GM10266 (cell line): ENCODE measurements at regions not wholly inside any gene's neighbourhood (a gene's known extent, or its start where the extent isn't known, plus 50 kb on each side); places are given as distances from the start of the nearest gene placed in this dataset.

Experiments used
- DNase-seq: peaks from one replicate; pipeline ENCODE4 v3.0.0; 2012; ENCODE audit errors: extremely low spot score
- TF ChIP-seq, protein P1 (sequence below): IDR thresholded peaks from 2 replicates; pipeline ENCODE4 v1.5.1; 2012; ENCODE audit warnings: mild to moderate bottlenecking, low read depth; ENCODE audit not compliant: control insufficient read depth, insufficient read depth; ENCODE audit errors: missing control alignments

DNA sequence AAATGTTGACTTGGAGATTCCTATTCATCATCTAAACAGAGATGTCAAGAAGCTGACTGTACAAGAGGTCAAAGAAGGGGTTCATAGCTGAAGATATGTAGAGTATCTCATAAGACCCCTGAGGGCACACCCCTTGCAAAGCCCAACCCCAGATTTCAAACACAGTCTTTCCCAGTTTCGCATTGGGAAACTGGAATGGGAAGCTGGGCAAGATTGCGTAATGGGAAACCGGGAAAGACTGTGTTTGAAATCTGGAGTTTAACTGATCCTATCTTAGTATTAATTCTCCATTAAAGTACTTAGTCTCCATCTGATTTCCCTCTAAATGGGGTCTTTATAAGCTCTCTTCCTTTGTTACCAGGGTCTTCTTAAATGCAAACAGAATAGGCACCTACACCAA is 99.5 kb downstream of the FAM76B start:
- DNase-seq, result no peak
- TF ChIP-seq, protein P1, sequence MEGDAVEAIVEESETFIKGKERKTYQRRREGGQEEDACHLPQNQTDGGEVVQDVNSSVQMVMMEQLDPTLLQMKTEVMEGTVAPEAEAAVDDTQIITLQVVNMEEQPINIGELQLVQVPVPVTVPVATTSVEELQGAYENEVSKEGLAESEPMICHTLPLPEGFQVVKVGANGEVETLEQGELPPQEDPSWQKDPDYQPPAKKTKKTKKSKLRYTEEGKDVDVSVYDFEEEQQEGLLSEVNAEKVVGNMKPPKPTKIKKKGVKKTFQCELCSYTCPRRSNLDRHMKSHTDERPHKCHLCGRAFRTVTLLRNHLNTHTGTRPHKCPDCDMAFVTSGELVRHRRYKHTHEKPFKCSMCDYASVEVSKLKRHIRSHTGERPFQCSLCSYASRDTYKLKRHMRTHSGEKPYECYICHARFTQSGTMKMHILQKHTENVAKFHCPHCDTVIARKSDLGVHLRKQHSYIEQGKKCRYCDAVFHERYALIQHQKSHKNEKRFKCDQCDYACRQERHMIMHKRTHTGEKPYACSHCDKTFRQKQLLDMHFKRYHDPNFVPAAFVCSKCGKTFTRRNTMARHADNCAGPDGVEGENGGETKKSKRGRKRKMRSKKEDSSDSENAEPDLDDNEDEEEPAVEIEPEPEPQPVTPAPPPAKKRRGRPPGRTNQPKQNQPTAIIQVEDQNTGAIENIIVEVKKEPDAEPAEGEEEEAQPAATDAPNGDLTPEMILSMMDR, result no peak

DNA sequence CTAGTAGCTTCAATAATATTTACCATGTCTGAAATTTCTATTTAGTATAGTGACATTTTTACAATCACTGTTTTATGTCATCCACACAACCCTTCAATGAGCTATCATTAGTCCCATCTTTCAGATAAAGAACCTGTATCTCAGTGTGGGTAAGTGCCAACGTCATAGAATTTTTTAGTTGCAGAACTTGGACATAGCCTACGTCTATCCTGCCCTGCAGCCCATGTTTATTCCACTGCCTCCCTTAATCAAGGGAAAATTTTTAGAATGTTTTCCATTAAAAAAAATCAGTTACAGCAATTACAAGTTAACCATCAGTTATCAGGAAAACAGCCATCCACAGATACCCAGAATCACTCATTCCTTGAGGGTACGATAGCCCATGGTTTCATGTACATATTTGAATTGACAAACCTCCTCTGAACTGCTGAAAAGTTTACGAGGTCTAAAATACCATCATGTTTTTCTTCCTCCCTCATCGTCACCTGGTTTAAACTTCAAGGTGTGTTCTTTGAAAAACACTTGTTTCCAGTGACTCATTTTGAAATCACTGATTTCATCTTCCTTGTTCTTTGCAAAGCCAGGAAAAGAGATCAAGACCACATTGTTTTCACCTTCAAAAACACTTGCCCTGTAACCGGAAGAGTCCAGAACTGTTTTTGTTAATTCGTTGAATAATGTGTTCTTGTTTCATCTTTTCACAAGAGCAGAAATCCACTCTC is 100.9 kb downstream of the FAM76B start:
- no peak for DNase-seq
- TF ChIP-seq, protein P1, result no peak

DNA sequence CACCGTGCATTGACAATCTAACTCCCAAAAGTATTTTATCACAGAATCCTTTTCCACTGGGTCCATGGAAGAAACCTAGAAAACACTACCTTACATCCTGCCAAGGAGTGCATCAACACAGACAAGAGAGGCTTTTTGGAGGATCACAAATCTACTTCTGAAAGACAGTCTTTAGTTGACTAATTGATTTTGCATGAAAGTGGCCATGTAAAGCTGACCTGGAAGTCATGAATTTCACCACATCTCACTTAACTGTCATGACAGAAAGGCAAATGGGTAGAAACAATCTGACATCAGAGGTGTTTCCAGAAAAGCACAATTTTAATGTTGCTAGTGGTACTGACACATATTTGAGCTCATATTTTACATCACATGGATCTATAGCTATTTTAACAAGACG is 101.6 kb downstream of the FAM76B start:
- DNase-seq, result no peak
- TF ChIP-seq, protein P1, result no peak

DNA sequence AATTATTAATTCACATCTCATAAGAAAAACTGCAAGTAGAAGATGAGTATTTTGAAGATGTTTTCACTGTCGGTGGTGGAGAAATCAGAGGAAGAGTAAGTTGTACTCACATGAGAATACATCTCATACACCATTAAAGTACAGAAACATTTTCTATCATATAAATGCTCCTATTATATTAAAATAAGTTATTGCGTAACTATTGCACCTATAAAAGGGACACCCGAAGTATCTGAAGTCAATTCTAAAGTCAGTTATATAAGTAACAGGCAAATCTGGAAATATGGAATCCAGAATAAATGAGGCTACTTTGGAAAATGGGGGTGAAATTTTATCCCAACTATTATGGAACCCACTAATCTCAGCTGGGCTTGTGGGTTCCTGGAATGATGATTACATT is 103.3 kb downstream of the FAM76B start:
- TF ChIP-seq, protein P1, result no peak
- no peak for DNase-seq

DNA sequence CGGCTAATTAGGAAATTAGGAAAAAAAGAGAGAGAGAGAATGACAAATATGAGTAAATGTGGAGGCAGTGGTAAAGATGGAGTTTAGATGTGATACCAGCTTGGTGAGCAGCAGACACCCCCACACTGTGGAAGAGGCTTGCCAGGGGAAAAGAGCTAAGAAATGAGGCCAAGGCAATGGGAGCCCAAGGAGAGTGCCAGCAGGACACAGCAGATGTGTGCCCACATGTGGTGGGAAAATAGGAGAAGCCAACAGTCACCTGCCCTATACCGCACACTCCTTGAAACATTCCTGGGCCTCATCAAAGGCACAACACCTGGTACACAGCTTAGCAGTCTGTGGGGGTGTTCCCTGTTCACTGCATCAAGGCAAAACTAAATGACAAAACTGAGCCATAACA is 104.9 kb downstream of the FAM76B start:
- TF ChIP-seq, protein P1, result no peak
- DNase-seq, result no peak

DNA sequence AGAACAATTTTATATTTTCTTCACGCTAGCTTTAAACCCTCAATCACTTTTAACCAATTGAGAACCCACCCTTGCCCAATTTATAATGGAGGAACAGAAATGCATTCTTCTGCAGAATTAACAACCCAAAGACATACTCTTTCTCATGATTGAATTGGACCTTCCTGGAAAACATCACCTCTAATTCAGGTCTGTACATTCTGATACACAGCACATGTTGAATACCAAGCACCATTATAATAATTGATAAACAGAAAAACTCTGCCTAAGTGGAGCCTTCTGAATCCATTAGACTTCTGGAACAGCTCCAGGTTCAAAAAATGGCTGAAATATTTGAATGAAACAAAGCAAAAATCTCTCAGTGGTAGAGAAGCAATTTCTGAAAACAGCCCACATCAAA is 105.4 kb downstream of the FAM76B start:
- TF ChIP-seq, protein P1, result no peak
- DNase-seq, result no peak

DNA sequence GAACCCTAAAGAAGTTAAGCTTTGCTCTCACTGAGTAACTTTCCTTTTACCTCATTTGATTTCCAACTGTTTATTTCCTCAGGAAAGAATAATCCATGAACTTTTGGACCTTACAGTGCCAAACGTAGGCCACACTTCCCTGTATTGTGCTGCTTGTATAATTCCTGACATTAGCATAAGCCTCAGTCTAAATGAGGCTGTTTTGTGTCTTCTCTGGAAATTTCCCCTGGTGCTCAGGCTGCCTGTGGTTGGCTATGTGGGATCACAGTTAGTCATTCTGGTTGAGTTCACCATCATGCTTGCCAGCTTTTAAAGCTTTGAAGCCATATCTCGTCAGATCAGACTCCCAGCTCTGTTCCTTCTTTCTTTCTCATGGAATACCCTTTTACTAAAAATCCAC is 107.0 kb downstream of the FAM76B start:
- DNase-seq, result no peak
- TF ChIP-seq, protein P1, result no peak
